ENCODE measurements at regions not wholly inside any gene's neighbourhood (a gene's known extent, or its start where the extent isn't known, plus 50 kb on each side); places are given as distances from the start of the nearest gene placed in this dataset.

GRCh38 chr15:29320420-29320819, 50.8 kb upstream of the NSMCE3 start:
- DNase-seq (ENCODE audit: low read depth) = no peak

GRCh38 chr15:29319823-29320222, 50.2 kb upstream of the NSMCE3 start:
- no peak for DNase-seq (ENCODE audit: low read depth)

Data from GM04504 (cell line).